Activated CD4-positive, alpha-beta T cell treated with anti-CD3 and anti-CD28 coated beads, Interleukin-2, Interleukin-6, amounts not matched to agents 100 ng/mL and 50 ng/mL, durations not matched to agents 16 hours and 8 hours (primary cell): ENCODE measurements at regions not wholly inside any gene's neighbourhood (a gene's known extent, or its start where the extent isn't known, plus 50 kb on each side); places are given as distances from the start of the nearest gene placed in this dataset.
"Not testable (repeated sequence)": the region's sequence is repeated elsewhere in the genome, so short reads cannot be mapped to it uniquely, and the experiment has no call there.

ENCODE experiments used
- DNase-seq: peaks from one replicate; pipeline ENCODE4 v3.0.0-alpha.2; 2020

- no peak for DNase-seq
Measured at GRCh38 chr19:30245401-30246039, 126.7 kb upstream of the ZNF536 start.

GRCh38 chr19:30249911-30250310, 122.3 kb upstream of the ZNF536 start:
- no peak for DNase-seq

GRCh38 chr19:30252214-30252613, 120.0 kb upstream of the ZNF536 start:
- no peak for DNase-seq

GRCh38 chr19:30253581-30253996, 118.6 kb upstream of the ZNF536 start:
- no peak for DNase-seq

DNA sequence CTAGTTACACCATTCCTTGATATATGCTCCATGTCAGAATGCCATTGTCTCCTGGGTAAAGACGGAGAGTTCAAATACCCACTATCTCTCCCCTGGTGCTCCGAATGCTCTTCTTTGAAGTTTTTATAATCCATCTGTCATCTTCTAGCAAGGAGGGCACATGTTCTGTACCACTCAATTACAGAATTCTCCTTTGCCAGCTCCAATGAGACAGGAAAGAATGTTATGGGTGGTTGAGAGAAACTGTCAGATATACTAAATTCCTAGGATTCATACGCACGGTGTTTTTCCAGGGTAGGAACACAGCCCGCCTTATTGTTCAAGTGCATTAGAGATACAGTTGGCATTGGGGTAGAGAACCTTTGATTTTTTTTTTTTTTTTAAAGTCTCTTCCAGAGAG, 118.0 kb upstream of the ZNF536 start:
- DNase-seq: no peak

- no peak for DNase-seq
Measured at GRCh38 chr19:30254789-30255188, 117.4 kb upstream of the ZNF536 start.

DNA sequence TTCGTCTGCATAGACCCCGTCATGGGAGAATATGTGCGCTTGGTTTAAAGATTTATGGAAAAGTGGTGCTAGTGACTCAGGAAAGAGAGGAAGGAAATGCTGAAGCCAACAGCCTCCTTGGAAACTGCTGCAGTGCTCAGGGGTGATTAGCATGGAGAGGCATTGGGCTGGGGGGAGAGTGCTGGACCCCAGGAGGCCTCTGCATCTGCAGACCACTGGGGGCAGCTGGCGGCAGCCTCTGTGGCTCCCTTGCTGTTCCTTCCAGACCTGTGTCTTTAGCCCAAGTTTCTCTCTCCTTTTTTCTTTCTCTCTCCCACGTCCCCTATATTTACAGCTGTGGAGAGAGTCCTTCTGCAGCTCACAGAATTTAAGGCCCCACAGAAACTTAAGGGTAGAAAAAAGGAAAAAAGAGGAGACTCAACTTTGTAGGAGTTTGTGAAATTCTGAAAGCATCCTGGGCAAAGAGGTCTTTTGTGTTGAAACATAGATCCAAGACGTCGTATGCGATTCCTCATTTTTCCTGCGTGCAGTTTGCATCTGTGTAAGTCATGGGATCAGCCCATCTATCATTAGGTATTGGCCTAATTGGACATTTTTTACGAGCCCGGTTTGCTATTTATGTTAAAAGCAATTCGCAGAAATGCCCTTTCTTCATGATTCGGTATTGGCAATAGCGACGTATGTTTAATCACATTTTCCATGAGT, 116.2 kb upstream of the ZNF536 start:
- no peak for DNase-seq

DNA sequence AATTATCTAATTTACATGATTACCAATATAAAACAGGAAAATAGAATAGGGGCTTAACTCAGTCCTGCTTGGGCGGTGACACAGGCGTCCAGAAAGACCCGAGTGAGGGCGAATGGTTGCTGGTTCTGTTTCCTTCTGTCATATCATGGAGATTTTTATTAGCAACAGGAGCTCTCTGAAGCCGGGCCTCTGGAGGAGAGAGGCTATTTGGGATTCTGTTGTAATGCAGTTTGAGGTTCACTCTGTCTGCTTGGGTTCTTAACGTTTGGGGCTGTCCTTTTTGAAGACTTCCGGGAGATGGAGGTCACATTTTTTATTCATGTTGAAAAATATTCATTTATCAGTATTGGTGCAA, 115.7 kb upstream of the ZNF536 start:
- no peak for DNase-seq

DNA sequence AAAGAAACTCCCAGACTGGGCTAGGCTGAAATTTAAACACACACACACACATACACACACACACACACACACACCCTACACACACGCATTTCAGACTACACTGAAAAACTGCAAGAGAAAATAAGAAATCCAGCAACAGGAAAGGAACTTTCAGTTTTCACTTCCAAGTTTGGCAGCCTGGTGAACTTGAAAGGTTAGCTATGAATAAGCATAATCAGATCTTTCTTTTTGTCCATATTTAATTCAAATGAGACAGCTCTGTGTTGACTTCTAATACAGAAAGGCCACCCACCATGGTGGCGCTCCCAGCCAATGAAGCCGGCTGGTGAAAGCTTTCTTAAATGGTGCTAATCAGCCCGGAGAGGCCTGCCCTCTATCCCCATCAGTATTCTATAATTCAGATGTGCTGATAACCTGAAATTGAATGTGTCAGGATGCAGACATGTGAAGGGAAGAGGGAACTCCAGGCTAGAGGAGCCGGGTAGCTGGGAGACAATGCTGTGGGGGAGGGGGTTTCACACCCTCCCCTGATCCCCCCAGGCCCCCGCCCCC, 108.3 kb upstream of the ZNF536 start:
- DNase-seq: no peak

DNA sequence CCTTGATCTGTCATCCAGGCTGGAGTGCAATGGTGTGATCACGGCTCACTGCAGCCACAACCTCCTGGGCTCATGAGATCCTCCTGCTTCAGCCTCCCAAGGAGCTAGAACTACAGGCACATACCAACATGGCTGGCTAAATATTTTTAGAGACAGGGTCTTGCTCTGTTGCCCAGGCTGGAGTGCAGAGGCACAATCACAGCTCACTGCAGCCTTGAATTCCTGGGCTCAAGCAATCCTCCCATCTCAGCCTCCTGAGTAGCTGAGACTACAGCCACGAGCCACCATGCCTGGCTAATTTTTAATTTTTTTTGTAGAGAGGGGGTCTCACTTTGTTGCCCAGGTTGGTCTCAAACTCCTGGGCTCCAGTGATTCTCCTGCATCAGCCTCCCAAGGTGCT, 106.3 kb upstream of the ZNF536 start:
- not testable (repeated sequence) for DNase-seq

- no peak for DNase-seq
Measured at GRCh38 chr19:30266687-30267086, 105.5 kb upstream of the ZNF536 start.

GRCh38 chr19:30267332-30267731, 104.9 kb upstream of the ZNF536 start:
- no peak for DNase-seq

DNA sequence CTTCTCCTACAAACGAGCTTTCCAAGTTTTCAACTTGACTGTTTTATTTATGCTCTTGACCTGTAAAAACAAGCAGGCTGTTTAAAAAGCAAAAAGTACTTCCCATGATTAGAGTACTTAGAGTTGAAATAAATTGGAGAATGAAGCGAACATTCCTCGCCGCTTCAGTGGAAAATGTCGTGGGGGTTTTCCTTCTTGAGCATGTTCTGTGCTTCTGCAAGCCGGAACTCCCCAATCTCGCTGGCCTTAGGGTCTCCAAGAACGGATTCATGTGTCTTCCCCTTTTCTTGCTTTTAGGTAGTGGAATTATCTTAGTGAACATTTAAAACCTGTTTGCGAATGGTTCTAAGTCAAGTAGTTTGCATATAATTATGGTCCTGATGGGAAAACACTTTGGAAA, 103.6 kb upstream of the ZNF536 start:
- no peak for DNase-seq

GRCh38 chr19:30269638-30270037, 102.5 kb upstream of the ZNF536 start:
- DNase-seq: no peak

DNA sequence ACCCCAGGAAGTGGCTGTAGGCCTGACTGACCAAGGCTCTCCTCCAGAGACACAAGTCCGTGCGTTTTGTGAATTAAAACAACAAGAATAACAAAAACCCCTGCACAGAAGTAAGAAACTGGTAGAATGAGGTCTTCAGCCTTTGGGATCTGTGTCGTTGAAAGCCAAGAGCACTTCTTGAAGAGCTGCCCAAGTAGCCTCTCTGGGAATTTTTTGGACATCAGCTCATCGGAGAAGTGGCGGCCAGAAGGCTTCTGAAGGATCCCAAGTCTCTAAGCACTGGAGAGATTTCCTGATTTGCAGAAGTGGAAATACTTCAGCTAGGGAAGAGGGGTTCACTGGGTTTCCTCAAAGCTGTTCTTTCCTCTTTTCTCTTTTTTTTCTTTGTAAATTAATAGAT, 100.4 kb upstream of the ZNF536 start:
- DNase-seq: no peak

DNA sequence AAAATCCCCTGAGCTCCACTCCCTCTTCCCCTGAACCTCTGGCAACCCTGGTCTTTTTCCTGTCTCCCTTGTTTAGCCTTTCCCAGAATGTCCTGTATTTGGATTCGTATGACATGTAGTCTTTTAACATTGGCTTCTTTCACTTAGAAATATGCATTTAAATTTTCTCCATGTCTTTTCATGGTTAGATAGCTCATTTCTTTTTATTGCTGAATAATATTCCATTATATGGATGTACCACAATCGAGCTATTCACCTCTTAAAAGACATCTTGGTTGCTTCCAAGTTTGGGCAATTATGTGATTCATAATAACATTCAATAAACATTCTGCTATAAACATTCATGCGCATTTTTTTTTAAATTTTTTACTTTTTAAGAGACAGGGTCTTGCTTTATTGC, 99.6 kb upstream of the ZNF536 start:
- no peak for DNase-seq

GRCh38 chr19:30273184-30273583, 99.0 kb upstream of the ZNF536 start:
- no peak for DNase-seq

DNA sequence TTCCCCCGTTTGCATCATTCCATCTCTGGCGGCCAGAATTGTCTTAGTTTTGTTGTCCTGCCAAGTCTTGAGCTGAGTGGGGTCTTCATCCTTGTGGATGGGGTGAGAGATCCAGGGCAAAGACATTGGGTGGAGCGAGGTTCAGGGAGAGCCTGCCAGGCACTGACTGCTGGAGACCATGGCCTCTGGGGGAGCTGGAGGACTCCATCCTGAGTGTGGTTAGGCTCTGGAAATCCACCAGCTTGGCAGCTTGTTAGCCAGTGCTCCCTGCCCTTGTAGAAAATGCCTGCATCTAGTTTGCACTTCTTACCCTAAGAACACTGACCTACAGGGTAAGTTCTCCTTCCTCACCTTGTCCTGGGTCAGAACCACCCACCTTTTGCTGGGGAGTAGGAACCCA, 97.2 kb upstream of the ZNF536 start:
- DNase-seq: no peak

DNA sequence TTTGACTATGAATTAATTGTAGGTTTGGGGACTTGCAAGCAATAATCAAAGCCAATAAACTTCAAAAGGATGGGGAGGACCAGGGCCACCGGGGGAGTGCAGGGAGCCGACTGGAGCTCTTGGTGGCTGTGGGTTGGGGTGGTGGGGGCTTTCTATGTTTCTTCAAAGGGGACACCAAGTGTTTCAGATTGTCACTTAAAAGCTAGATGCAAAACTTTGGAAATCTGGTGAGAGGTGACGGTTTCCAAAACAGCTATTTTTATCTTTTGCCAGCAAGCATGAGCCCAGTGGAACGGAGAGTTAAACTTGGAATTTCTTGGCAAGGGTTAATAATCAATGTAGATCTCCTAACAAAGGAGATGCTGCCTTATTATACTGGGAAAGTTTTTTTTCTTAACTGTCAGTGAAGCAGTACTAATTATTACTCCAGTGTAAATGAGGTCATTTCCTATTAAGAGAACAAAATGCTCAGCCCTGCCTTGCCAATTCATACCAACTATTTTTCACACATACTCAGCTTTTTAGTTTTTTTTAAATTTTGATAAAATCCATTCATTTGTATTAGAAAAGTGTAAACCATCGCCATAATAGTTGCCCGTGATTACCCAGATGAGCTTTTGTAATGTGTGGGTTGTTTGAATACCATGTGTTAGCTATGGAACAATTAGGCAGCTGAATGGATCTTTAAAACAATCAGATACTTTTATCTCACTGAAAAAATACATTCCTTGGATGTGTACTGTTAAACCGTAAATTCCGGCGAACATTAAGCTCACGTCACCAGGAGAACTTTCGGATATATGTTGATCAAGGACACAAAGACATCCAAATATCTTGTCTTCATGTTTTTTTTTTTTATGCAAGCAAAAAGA, 95.9 kb upstream of the ZNF536 start:
- no peak for DNase-seq

DNA sequence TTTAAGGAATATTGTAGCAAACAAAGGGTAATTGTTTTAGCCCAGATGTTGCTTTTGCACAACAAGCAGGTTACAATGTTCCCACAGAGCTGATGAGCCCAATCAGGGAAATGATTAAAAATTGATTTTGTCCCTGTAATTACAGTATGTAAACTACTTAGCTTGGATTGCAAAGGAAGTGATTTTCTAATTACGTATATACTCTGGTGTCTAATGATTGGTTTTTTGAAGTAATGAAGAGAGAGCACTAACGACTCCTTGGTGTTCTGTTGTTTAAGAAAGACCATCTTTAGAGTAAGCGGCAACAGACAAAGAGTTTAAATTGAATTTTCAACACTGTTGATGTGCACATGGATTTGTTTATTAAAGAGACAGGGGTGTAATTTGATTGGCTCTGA, 95.3 kb upstream of the ZNF536 start:
- DNase-seq: no peak

DNA sequence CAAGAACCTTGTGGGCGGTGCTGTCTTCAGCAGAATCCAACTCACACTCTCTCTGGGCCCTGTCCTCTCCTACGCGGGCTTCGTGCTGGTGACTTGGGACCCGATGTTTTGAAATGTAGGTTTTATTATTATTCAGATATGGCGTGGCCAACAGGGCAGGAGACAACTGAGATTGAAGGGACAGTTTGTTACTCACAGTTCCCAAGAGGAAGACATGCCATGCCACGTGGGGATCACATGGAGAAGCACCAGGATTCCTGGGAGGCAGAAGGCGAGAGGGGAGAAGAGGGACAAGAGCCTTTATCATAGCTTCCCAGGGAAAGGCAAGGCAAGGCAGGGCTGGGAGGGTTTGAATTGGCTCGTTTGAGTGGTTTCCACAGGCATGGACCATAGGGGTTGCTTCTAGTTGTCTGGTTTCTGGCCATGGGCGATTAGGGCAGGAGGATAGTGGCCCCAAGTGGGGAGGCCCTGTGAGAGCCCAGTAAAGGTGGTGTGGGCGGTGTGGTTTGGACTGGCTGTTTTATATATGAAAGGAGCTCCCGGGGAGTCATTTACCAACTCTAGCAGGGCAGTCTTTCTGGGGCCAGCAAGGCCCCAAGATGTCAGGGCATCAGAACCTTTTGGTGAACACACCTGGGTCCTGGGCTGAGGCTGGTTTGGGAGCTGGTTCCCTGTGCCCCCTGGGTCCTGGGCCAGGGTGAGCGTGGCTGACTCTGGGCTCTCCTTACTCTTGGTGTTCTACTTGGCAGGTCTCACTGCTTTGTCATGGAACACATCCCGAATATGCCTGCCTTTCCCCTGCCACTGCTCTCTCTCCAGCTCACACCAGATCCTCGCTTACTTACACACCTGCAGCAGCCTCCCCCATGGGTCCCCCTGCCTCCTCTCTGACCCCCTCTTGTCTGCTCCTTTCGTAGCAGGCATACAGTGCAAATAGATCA, 94.0 kb upstream of the ZNF536 start:
- no peak for DNase-seq

DNA sequence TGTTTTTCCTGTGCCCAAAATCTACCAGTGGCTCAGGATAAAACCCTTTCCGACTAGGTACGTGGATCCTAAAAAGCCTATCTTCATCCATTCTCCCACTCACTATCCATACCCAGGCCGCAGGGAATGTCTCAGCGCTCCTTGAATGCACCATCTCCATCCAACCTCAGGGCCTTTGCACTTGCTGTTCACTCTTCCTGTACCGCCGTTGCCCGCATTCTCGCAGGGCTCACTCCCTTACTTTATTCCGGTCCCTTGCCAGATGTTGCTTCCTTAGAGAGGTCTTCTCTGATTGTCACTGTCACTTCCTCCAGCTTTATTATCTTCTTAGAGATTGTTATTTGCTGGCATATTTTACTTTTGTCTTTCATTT, 93.3 kb upstream of the ZNF536 start:
- no peak for DNase-seq

DNA sequence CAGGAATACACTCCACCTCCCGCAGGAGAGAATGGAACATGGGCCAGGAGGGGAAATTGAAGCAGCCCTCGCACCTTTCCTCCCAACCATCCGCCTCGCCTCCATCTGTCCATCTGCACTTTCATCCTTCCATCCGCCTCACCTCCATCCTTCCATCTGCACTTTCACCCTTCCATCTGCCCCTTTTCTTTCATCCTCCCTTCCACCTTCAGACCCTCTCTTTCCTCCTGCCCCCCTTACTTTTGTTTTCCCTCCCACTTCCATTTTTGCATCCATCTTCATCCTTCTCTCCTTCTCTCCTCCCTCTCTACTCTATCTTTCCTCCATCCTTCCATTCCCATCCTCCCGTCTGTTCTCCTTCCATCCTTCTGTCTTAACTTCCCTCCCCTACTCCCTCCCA, 92.2 kb upstream of the ZNF536 start:
- no peak for DNase-seq
